GM12878 (cell line): ENCODE measurements at regions not wholly inside any gene's neighbourhood (a gene's known extent, or its start where the extent isn't known, plus 50 kb on each side); places are given as distances from the start of the nearest gene placed in this dataset.

ENCODE experiments used
- ATAC-seq: fragments of 200-7000 bp; cut with Tn5 transposase; 3 replicates; pipeline ENCODE4 v1.9.1; 2020; ENCODE audit warnings: mild to moderate bottlenecking, moderate library complexity
- BruUV-seq: library from RNA; stranded (reverse); fragments of 400-500 nt; replicated peaks from 2 replicates; lab custom pipeline; 2021; lab: Mats Ljungman, UMichigan
- CTCF ChIA-PET: fragments of 300-600 bp; sonication (Branson Sonifier 250); formaldehyde crosslinking; extraction: SDS; loops from one replicate; lab custom pipeline; 2021; ENCODE audit warnings: inconsistent platforms; lab: Yijun Ruan, JAX
- POLR2A ChIA-PET: fragments of 350-600 bp; formaldehyde crosslinking; extraction: SDS; loops from one replicate; lab custom pipeline; 2021; ENCODE audit warnings: inconsistent platforms; lab: Charles Lee
- RAD21 ChIA-PET: fragments of 300-600 bp; sonication (Branson Sonifier 250); formaldehyde crosslinking; loops from one replicate; lab custom pipeline; 2023; ENCODE audit warnings: antibody characterized with exemption; ENCODE audit not compliant: unreplicated experiment; lab: Charles Lee
- SMC1A ChIA-PET: fragments of 300-600 bp; sonication (Branson Sonifier 250); formaldehyde crosslinking; loops from one replicate; lab custom pipeline; 2023; ENCODE audit not compliant: unreplicated experiment, uncharacterized antibody; lab: Charles Lee
- DNase-seq: peaks from one replicate; pipeline ENCODE4 v3.0.0-alpha.2; 2011; ENCODE audit warnings: low read depth, low spot score
- FAIRE-seq: peaks from 3 replicates; lab custom pipeline; 2011; peaks lifted over from hg19 to GRCh38; lab: Jason Lieb, UNC
- H2AFZ ChIP-seq: 2 replicates; pipeline ENCODE4 v1.6.0; 2011; ENCODE audit warnings: low read depth, low read length, control low read depth; ENCODE audit not compliant: control insufficient read depth
- H3K27ac ChIP-seq: 2 replicates; pipeline ENCODE4 v1.5.1; 2011; ENCODE audit warnings: control low read depth; ENCODE audit not compliant: control insufficient read depth, insufficient read depth
- H3K27me3 ChIP-seq, 2 experiments: replicated peaks in 1 of 2; 2 replicates each; pipeline versions ENCODE4 v1.6.0 to v1.6.1; 2011; ENCODE audit warnings: low read length in 1 of 2; ENCODE audit not compliant: control insufficient read depth in 2 of 2, insufficient read depth in 2 of 2
- H3K36me3 ChIP-seq, 2 experiments: 2 replicates each; pipeline ENCODE4 v1.5.1; 2011; ENCODE audit warnings: low read length in 1 of 2; ENCODE audit not compliant: control insufficient read depth in 2 of 2, insufficient read depth in 2 of 2
- H3K4me1 ChIP-seq: 2 replicates; pipeline ENCODE4 v1.6.1; 2011; ENCODE audit warnings: mild to moderate bottlenecking, low read length, moderate library complexity, mixed read lengths; ENCODE audit not compliant: control insufficient read depth, insufficient read depth
- H3K4me2 ChIP-seq: 2 replicates; pipeline ENCODE4 v1.6.0; 2011; ENCODE audit warnings: control low read depth; ENCODE audit not compliant: control insufficient read depth, insufficient read depth
- H3K4me3 ChIP-seq: fragments of 200-600 bp; sonication (generic); 2 replicates; pipeline ENCODE4 v1.5.1; 2016
- H3K79me2 ChIP-seq: 2 replicates; pipeline ENCODE4 v1.6.0; 2011; ENCODE audit warnings: low read length; ENCODE audit not compliant: control insufficient read depth, insufficient read depth
- H3K9ac ChIP-seq: 2 replicates; pipeline ENCODE4 v1.8.0; 2011; ENCODE audit warnings: low read length, control low read depth, mixed read lengths; ENCODE audit not compliant: control insufficient read depth, insufficient read depth
- H3K9me3 ChIP-seq: replicated peaks from 3 replicates; pipeline ENCODE4 v1.5.1; 2011; ENCODE audit warnings: mild to moderate bottlenecking, low read length; ENCODE audit not compliant: control insufficient read depth, insufficient read depth
- H4K20me1 ChIP-seq: 2 replicates; pipeline ENCODE4 v1.6.0; 2011; ENCODE audit not compliant: control insufficient read depth, insufficient read depth
- BMI1 ChIP-seq: fragments of 450-650 bp; IDR thresholded peaks from 2 replicates; pipeline ENCODE4 v1.6.1; 2016; ENCODE audit warnings: mild to moderate bottlenecking, moderate library complexity, borderline replicate concordance
- CBX3 ChIP-seq: fragments of 200-600 bp; sonication (generic); IDR thresholded peaks from 2 replicates; pipeline ENCODE4 v1.6.1; 2016; ENCODE audit warnings: low read depth, borderline replicate concordance
- DPF2 ChIP-seq: fragments of 450-650 bp; IDR thresholded peaks from 2 replicates; pipeline ENCODE4 v1.6.1; 2017; ENCODE audit warnings: mild to moderate bottlenecking
- ESRRA ChIP-seq: IDR thresholded peaks from 2 replicates; pipeline ENCODE4 v1.6.1; 2012; ENCODE audit warnings: mild to moderate bottlenecking, low read length, improper control_type of control experiment
- FOS ChIP-seq: IDR thresholded peaks from 3 replicates; pipeline ENCODE4 v1.6.1; 2011; ENCODE audit warnings: borderline replicate concordance; ENCODE audit not compliant: insufficient read length; ENCODE audit errors: extremely low read depth
- JUND ChIP-seq: IDR thresholded peaks from 2 replicates; pipeline ENCODE4 v1.6.1; 2012; ENCODE audit warnings: low read depth, mild to moderate bottlenecking, low read length, improper control_type of control experiment, moderate library complexity
- NFYA ChIP-seq: IDR thresholded peaks from 2 replicates; pipeline ENCODE4 v1.6.1; 2011; ENCODE audit warnings: low read depth, mild to moderate bottlenecking, low read length, improper control_type of control experiment, borderline replicate concordance
- PAX8 ChIP-seq: fragments of 450-650 bp; IDR thresholded peaks from 2 replicates; pipeline ENCODE4 v1.6.1; 2017; ENCODE audit warnings: mild to moderate bottlenecking, moderate library complexity
- POLR2AphosphoS2 ChIP-seq: IDR thresholded peaks from 2 replicates; pipeline ENCODE4 v1.6.1; 2011; ENCODE audit warnings: low read depth, mild to moderate bottlenecking, low read length, improper control_type of control experiment, moderate library complexity
- SP1 ChIP-seq: IDR thresholded peaks from one replicate; pipeline ENCODE4 v1.6.1; 2011; ENCODE audit warnings: low read depth, low read length
- SUZ12 ChIP-seq: fragments of 200-600 bp; sonication (generic); IDR thresholded peaks from one replicate; pipeline ENCODE4 v1.6.1; 2018; ENCODE audit warnings: antibody characterized with exemption, mild to moderate bottlenecking; ENCODE audit not compliant: unreplicated experiment
- TCF7 ChIP-seq: IDR thresholded peaks from 2 replicates; pipeline ENCODE4 v1.6.1; 2014; ENCODE audit warnings: antibody characterized with exemption, borderline replicate concordance
- WGBS: methylation state at CpG from one replicate; pipeline ENCODE4 v1.1.6; 2016; ENCODE audit warnings: low lambda C conversion rate; ENCODE audit not compliant: insufficient replicate concordance, insufficient coverage; ENCODE audit errors: missing lambda C conversion rate; 5-methylcytosine and 5-hydroxymethylcytosine counted together
- in situ Hi-C: fragments of 300-500 bp; cut with MboI; formaldehyde crosslinking; loops from 9 replicates; pipeline ENCODE4 v1.14.3; 2018; ENCODE audit warnings: mixed read lengths
- intact Hi-C: fragments of 100-400 bp; cut with micrococcal nuclease; formaldehyde crosslinking; loops from one replicate; pipeline ENCODE4 v1.14.2; 2022; ENCODE audit not compliant: unreplicated experiment
- TF ChIP-seq, protein P1 (sequence below): fragments of 450-650 bp; formaldehyde crosslinking; IDR thresholded peaks from 2 replicates; pipeline ENCODE4 v1.4.0; 2020; ENCODE audit warnings: mild to moderate bottlenecking, moderate library complexity
- TF ChIP-seq, protein P2 (sequence below): fragments of 450-650 bp; IDR thresholded peaks from 2 replicates; pipeline ENCODE4 v1.6.1; 2017; ENCODE audit warnings: low read depth, mild to moderate bottlenecking, moderate library complexity
- TF ChIP-seq, protein P3 (sequence below): IDR thresholded peaks from 2 replicates; pipeline ENCODE4 v1.6.1; 2011; ENCODE audit warnings: mild to moderate bottlenecking, low read depth, low read length, moderate library complexity; ENCODE audit not compliant: insufficient replicate concordance
- TF ChIP-seq, protein P4 (sequence below): IDR thresholded peaks from 2 replicates; pipeline ENCODE4 v1.6.1; 2011; ENCODE audit warnings: low read depth, low read length, improper control_type of control experiment, borderline replicate concordance

DNA sequence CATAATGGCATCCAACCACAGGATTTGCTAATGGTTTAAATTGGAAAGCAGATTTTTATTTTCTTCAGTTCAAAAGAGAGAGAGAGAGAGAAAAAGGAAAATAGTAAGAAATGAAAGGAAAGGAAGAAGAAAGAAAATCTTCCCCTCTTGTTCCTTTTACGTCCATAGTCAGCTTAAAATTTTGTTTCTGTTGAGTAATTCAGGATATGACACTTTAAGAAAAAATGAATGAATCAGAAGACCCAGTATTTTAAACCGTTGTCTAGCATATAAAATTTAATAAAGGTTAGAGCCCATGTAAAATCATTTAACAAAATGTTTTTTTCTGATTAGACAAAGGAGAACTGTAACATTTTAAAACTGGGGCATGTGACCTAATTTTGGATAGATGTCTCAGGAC, 391.8 kb upstream of the EPHA5 start:
- RAD21 ChIA-PET, result no interaction called here
- no TSS peak for BruUV-seq
- TF ChIP-seq SUZ12, result no peak
- no peak for TF ChIP-seq PAX8
- TF ChIP-seq, protein P1, sequence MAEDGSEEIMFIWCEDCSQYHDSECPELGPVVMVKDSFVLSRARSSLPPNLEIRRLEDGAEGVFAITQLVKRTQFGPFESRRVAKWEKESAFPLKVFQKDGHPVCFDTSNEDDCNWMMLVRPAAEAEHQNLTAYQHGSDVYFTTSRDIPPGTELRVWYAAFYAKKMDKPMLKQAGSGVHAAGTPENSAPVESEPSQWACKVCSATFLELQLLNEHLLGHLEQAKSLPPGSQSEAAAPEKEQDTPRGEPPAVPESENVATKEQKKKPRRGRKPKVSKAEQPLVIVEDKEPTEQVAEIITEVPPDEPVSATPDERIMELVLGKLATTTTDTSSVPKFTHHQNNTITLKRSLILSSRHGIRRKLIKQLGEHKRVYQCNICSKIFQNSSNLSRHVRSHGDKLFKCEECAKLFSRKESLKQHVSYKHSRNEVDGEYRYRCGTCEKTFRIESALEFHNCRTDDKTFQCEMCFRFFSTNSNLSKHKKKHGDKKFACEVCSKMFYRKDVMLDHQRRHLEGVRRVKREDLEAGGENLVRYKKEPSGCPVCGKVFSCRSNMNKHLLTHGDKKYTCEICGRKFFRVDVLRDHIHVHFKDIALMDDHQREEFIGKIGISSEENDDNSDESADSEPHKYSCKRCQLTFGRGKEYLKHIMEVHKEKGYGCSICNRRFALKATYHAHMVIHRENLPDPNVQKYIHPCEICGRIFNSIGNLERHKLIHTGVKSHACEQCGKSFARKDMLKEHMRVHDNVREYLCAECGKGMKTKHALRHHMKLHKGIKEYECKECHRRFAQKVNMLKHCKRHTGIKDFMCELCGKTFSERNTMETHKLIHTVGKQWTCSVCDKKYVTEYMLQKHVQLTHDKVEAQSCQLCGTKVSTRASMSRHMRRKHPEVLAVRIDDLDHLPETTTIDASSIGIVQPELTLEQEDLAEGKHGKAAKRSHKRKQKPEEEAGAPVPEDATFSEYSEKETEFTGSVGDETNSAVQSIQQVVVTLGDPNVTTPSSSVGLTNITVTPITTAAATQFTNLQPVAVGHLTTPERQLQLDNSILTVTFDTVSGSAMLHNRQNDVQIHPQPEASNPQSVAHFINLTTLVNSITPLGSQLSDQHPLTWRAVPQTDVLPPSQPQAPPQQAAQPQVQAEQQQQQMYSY (CRISPR knock-in tag), result no peak
- TF ChIP-seq, protein P2, sequence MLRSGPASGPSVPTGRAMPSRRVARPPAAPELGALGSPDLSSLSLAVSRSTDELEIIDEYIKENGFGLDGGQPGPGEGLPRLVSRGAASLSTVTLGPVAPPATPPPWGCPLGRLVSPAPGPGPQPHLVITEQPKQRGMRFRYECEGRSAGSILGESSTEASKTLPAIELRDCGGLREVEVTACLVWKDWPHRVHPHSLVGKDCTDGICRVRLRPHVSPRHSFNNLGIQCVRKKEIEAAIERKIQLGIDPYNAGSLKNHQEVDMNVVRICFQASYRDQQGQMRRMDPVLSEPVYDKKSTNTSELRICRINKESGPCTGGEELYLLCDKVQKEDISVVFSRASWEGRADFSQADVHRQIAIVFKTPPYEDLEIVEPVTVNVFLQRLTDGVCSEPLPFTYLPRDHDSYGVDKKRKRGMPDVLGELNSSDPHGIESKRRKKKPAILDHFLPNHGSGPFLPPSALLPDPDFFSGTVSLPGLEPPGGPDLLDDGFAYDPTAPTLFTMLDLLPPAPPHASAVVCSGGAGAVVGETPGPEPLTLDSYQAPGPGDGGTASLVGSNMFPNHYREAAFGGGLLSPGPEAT, result no peak
- no peak for TF ChIP-seq BMI1
- TF ChIP-seq POLR2AphosphoS2, result no peak
- TF ChIP-seq FOS, result no peak
- no peak for TF ChIP-seq JUND
- TF ChIP-seq, protein P3, sequence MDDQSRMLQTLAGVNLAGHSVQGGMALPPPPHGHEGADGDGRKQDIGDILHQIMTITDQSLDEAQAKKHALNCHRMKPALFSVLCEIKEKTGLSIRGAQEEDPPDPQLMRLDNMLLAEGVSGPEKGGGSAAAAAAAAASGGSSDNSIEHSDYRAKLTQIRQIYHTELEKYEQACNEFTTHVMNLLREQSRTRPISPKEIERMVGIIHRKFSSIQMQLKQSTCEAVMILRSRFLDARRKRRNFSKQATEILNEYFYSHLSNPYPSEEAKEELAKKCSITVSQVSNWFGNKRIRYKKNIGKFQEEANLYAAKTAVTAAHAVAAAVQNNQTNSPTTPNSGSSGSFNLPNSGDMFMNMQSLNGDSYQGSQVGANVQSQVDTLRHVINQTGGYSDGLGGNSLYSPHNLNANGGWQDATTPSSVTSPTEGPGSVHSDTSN, result no peak
- TF ChIP-seq SP1, result no peak
- no peak for TF ChIP-seq TCF7
- TF ChIP-seq NFYA, result no peak
- TF ChIP-seq, protein P4, sequence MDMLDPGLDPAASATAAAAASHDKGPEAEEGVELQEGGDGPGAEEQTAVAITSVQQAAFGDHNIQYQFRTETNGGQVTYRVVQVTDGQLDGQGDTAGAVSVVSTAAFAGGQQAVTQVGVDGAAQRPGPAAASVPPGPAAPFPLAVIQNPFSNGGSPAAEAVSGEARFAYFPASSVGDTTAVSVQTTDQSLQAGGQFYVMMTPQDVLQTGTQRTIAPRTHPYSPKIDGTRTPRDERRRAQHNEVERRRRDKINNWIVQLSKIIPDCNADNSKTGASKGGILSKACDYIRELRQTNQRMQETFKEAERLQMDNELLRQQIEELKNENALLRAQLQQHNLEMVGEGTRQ, result no peak
- TF ChIP-seq ESRRA, result no peak
- TF ChIP-seq DPF2, result no peak
- no peak for TF ChIP-seq CBX3

More for the DNA sequence above, 391.8 kb upstream of the EPHA5 start:
- Histone ChIP-seq H3K36me3 (no peaks in the 10 kb centered on the region), H3K79me2 (no peaks in the 10 kb centered on the region), H3K27me3 (no peaks in the 10 kb centered on the region), H3K27ac (no peak overlapping the region), H2AFZ (no peak overlapping the region), H3K4me1 (no peaks in the 10 kb centered on the region), H3K4me3 (no peak overlapping the region), H3K9ac (no peak overlapping the region), H4K20me1 (no peaks in the 10 kb centered on the region), H3K9me3 (no peaks in the 10 kb centered on the region), H3K4me2 (no peak overlapping the region)
- in situ Hi-C loops (no loop called here), intact Hi-C loops (no loop called here)
- no peak for FAIRE-seq
- no peak for ATAC-seq
- 0% methylated on average over 2 of the region's 2 CpGs for WGBS
- DNase-seq, result no peak
- ChIA-PET POLR2A (no interaction called here), CTCF (no interaction called here), SMC1A (no interaction called here)
